ENCODE measurements at regions not wholly inside any gene's neighbourhood (a gene's known extent, or its start where the extent isn't known, plus 50 kb on each side); places are given as distances from the start of the nearest gene placed in this dataset.
"Not testable (repeated sequence)": the region's sequence is repeated elsewhere in the genome, so short reads cannot be mapped to it uniquely, and the experiment has no call there.

- TF ChIP-seq CTCF (IDR thresholded peaks at IDR 0.05; ENCODE audit: low read depth, low read length); EZH2phosphoT487 (IDR thresholded peaks at IDR 0.05; ENCODE audit: low read depth): not testable (repeated sequence)
Measured at GRCh38 chrX:121437666-121438065, 390.3 kb downstream of the GLUD2 start.
